B cell (primary cell): ENCODE measurements at regions not wholly inside any gene's neighbourhood (a gene's known extent, or its start where the extent isn't known, plus 50 kb on each side); places are given as distances from the start of the nearest gene placed in this dataset.

Experiments
- CTCF ChIP-seq: fragments of 200-600 bp; IDR thresholded peaks from one replicate; pipeline ENCODE4 v1.8.0; 2022; ENCODE audit warnings: antibody characterized with exemption, mild to moderate bottlenecking
- EZH2 ChIP-seq: IDR thresholded peaks from 2 replicates; pipeline ENCODE4 v1.6.1; 2012; ENCODE audit warnings: borderline replicate concordance, low read depth, mild to moderate bottlenecking, moderate library complexity, low read length; ENCODE audit not compliant: insufficient read depth, poor library complexity, severe bottlenecking

GRCh38 chr6:56311533-56312448 is 64.4 kb upstream of the COL21A1 start:
- TF ChIP-seq CTCF (no peak), EZH2 (no peak)
